ENCODE measurements at regions not wholly inside any gene's neighbourhood (a gene's known extent, or its start where the extent isn't known, plus 50 kb on each side); places are given as distances from the start of the nearest gene placed in this dataset.

DNA sequence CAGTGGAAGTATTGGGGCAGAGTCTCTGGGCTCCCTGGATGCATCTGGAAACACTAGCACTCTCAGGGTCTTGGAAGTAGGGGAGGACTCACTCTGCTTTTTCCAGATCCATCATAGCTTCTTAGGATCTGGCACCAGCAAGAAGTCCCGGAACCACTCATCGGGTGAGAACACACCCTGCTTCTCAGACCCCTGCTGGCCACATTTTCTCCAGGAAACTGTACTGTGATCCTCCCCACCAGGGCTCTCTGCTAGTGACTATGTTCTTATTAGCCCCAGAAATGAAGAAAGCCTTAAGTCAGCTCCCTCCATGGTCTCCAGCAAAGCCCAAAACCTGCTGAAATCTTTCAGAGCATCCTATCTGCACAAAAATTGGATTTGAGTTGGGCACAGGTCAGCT, 197.3 kb upstream of the GADL1 start:
- no peak for TF ChIP-seq GATA2 (IDR thresholded peaks at IDR 0.05; ENCODE audit: low read depth, low read length)
- TF ChIP-seq GATA3 (IDR thresholded peaks at IDR 0.05; ENCODE audit: low read depth, low read length), result no peak

Measured in SH-SY5Y (cell line).